ENCODE measurements at regions not wholly inside any gene's neighbourhood (a gene's known extent, or its start where the extent isn't known, plus 50 kb on each side); places are given as distances from the start of the nearest gene placed in this dataset.
A peak's percentile ranks its signal among the peaks of the same experiment; 100 is the strongest.
"Not testable (repeated sequence)": the region's sequence is repeated elsewhere in the genome, so short reads cannot be mapped to it uniquely, and the experiment has no call there.

- not testable (repeated sequence) for DNase-seq
These were observed 179.0 kb upstream of the ETV3 start for GRCh38 chr1:157317229-157317628.

- peak; percentile 72 for DNase-seq
These were observed 177.3 kb upstream of the ETV3 start for GRCh38 chr1:157315544-157315943.

DNA sequence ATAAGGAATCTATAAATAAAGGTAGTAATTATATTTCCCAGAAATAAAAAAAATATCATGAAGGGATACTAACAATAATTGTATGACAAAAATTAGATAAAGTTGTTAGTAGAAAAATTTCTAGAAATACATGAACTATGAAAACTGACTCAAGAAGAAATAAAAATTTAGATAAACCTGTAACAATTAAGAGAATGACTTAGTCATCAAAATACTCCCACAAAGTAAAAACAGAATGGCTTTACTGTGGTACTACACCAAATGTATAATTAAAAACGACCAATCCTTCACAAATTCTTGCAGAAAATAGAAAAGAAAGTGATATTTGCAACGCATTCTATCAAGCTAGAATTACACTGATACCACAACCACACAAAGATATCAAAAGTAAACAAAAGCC is 176.2 kb upstream of the ETV3 start:
- DNase-seq = no peak

GRCh38 chr1:157313240-157313807 is 175.1 kb upstream of the ETV3 start:
- no peak for DNase-seq

DNA sequence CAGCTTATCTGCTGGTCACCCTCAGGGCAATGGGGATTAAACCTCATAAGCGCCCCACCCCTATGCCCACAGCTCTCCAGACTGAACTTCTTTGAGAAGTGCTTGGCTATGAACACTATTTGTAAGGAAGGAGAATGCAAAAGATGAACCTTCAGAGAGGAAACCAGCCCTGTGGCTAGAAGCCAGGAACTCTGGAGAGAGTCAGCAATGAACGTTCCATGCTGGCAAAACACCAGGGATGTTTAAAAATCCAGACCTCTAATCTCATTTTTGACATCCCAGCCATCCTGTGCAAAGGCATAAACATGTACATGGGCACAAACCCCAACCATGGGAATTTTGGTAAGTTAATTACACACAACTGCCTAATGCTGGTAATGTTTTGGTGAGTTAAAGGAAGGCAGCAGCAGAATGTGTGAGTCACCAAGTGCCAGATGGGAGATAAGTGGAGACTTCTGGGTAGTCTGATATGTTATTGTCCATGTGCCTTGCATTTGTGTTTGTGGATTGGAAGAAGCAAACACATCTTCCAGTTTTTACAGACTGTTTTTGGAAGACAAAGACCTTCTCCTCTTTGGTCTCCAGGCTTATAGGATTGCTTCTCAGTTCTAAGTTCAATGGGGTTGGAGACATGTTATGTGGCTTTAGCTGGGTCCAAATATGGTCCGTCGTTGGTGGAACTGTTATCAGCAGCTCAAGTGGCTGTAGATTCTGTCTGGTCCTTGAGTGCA is 174.1 kb upstream of the ETV3 start:
- DNase-seq = no peak

DNA sequence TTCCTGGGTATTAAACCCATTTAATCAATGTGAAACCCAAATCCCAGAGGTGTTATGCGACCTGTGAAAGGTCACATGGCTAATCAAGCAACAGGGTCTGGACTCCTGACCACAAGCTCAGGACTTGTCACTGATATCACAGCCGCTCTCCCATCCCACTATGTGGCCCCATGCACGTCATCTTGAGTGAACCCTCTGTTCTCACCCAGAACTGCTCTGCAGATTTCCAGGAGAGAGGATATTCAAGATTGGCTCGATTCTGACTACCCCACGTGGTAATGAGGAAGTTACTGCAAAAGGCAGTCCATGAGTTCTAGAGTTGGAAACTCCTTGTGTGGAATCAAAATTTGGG is 173.5 kb upstream of the ETV3 start:
- DNase-seq = no peak

DNA sequence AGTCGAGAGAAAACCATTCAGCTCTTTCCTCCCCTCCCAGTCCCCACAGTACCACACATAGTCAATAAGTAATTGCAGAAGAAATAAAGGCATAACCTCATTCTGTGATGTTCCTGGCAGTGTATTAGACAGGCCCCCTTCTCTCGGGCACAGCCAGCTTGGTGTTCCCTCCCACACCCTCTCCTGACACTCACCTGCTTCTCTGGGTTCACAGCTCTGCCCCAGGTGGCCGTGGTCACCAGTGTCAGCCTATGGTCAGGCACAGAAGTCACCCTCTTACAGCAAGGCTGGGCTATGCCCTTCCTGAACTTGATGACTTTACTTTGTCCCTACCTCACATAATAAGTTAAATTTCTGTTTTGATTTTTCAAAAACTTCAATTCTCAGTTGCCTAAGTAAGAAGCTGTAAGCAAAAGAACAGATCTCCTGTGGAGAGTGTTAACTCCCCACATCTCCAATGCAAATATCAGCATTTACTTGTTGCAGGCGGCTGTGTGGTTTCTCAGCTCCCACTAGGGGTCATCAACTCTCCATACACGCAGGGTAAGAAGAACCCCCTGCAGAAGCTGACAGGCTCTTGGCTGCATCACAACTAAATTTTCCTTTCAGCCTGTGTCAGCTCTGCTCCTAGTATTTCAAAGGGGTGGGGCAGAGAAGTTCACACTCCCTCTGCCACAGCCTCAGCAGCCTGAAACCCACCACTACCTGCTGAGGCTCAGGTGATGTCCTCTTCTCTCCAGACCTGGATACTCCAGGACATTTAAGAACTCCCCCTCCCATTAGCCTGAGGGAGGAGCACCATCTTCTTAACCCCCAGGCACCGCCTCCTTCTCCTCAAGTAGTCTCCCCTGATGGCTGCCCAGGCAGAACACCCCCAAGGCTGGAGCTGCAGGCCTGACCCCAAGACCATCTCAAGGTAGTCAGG is 172.9 kb upstream of the ETV3 start:
- DNase-seq = peak; percentile 82

DNA sequence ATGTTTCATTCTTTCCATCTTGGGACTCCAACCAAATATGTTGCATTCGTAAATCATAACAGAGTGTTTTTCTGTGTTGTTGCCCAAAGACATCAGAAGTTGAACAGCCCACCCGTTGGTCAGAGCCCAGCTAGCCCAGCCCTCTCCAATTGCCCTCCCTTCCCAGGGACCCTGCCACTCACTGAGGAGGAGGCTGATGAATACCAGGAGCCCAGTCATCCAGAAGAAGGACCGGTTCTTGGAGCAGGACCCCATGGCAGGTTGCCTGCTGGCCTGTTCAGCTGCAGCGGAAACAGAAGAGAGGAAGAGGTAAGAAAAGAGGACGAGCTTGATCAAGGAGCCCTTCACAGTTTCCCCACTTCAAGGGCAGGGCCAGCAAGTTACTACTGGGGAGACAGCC is 172.2 kb upstream of the ETV3 start:
- no peak for DNase-seq

GRCh38 chr1:157307491-157307890 is 169.3 kb upstream of the ETV3 start:
- peak; percentile 14 for DNase-seq

- no peak for DNase-seq
These were observed 168.7 kb upstream of the ETV3 start for GRCh38 chr1:157306896-157307295.

DNA sequence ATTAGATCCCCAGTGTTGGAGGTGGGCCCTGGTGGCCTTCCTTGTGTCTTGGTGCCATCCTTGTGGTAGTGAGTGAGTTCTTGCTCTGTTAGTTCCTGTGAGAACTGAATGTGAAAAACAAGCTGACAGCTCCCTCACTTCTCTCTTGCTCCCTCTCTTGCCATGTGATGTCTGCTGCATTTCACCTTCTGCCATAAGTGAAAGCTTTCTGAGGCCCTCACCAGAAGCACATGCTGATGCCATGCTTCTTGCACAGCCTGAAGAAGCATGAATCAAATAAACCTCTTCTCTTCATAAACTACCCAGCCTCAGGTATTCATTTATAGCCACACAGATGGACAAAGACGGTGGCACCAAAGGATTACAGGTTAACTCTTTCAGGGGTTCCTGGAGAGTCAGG is 166.1 kb upstream of the ETV3 start:
- DNase-seq = no peak

DNA sequence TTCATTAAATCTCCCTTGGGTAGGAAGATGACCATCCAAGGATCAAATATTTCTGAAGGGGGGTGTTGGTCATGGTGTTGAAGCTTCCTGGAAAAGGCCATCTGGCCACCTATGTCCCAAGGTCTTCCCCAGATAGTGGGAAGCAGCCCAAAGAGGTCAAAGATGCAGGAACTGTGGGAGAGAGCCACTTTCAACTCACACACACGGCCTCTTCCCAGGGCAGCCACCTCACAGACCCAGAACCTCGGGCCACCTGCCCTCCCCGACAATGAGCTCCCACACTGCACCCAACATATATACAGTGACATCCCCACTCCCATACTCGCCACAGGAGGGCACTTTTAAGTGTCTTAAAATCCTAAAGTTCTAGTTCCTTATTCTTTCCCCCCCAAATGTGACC is 164.5 kb upstream of the ETV3 start:
- DNase-seq = no peak

DNA sequence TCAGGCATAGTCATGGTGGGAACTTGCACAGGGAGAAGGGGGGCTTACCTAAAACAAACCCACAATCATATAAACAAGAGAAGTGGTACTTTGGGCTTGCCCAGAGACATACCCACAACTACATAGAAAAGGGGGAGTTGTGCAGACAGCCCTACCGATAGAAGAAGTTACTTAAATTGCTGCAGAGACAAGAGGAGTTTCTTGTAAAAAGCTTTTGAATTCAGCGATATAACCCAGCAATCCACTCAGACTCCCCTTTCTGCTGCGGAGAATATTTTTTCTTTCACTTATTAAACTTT is 164.0 kb upstream of the ETV3 start:
- no peak for DNase-seq

- no peak for DNase-seq
These were observed 163.4 kb upstream of the ETV3 start for GRCh38 chr1:157301477-157302198.

- DNase-seq = not testable (repeated sequence)
These were observed 156.4 kb upstream of the ETV3 start for GRCh38 chr1:157294387-157295145.

GRCh38 chr1:157292809-157293564 is 154.8 kb upstream of the ETV3 start:
- no peak for DNase-seq

GRCh38 chr1:157292302-157292701 is 154.1 kb upstream of the ETV3 start:
- no peak for DNase-seq

DNA sequence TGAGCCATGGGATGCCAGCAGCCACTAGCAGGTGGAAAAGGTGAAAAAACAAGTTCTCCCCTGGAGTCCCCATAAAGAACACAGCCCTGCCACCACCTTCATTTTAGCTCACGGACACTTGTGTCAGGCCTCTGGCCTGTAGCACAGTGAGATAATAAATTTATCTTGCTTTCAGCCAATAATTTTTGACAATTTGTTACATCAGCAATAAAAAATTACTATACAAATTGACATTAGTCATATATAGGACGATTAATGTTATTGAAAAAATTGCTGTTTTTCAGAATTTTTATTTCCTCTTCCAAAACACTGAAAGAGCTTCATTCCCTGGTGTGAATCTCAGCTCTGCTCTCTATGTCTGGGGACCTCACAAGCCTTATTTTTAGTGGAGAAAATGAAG is 152.9 kb upstream of the ETV3 start:
- DNase-seq = no peak

DNA sequence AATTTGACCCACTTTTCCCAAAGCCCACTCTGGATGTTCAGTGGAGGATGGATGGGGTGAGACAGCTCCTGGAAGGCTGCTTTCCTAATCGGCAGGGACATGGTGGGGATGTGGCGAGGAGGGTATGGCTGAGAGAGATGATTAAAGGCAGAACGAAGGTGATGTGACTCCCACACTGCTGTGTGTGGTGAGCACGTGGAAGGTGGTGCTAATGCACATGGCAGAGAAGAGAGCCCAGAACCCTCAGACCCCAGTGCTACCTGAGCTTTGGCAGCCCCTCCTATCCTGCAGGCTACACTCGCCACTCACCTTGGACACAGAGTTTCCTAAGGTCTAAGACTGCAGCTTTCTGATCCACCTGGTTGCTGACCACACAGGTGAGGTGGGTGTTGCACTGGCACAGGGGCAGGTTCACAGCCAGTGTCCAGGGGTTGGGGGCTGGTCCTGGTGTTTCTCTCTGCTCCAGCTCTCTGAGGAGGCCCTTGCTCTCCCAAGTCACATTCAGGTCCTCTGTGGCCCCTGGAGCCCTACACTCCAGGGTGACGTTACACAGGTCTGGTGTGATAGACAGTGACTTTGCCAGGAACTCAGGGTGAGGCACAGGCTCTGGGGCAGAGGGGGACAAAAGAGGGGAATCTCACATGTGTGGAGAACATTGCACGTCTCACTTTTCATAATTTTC is 151.4 kb upstream of the ETV3 start:
- DNase-seq = no peak

GRCh38 chr1:157288996-157289395 is 150.8 kb upstream of the ETV3 start:
- DNase-seq = no peak

DNA sequence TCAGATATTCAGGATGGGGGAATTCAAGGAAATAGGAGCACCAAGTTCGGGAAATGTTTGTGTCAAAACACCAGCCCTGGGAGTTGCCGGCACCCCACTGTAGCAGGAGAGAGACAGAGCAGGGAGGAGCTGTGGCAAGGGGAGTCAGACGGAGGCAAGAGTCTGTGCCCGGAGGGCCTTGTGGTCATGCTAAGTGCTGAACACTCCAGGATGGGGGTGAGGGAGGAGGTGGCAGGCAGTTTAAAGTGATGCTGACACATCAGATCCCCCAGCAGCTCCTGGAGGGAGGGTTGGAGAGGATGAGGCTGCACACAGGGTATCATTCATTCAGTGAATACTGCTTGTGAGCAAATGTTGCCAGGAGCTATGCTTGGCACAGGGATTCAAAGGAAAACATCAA is 150.3 kb upstream of the ETV3 start:
- no peak for DNase-seq
